HCT116 (cell line): ENCODE measurements at regions not wholly inside any gene's neighbourhood (a gene's known extent, or its start where the extent isn't known, plus 50 kb on each side); places are given as distances from the start of the nearest gene placed in this dataset.

ENCODE experiments used
- ATAC-seq: fragments of 200-7000 bp; cut with Tn5 transposase; 2 replicates; pipeline ENCODE4 v1.9.1; 2020; ENCODE audit warnings: mild to moderate bottlenecking, moderate library complexity
- BruUV-seq: library from RNA; stranded (reverse); fragments of 400-500 nt; replicated peaks from 2 replicates; lab custom pipeline; 2021; lab: Mats Ljungman, UMichigan
- CTCF ChIA-PET: fragments of 300-600 bp; sonication (Branson Sonifier 250); formaldehyde crosslinking; loops from one replicate; lab custom pipeline; 2021; ENCODE audit warnings: antibody characterized with exemption; lab: Charles Lee
- POLR2A ChIA-PET: fragments of 300-600, 350-600 bp; sonication (Branson Sonifier 250); formaldehyde crosslinking; loops from one replicate; lab custom pipeline; 2021; ENCODE audit warnings: antibody characterized with exemption; lab: Charles Lee
- RAD21 ChIA-PET, 2 experiments: fragments of 300-600 bp; sonication (Branson Sonifier 250); formaldehyde crosslinking; loops; one replicate each; lab custom pipeline; 2023; ENCODE audit warnings: low total read pairs in 2 of 2; ENCODE audit not compliant: uncharacterized antibody in 2 of 2, unreplicated experiment in 2 of 2, low non-redundant PET in 1 of 2; lab: Charles Lee
- DNase-seq: peaks from one replicate; pipeline ENCODE4 v3.0.0-alpha.2; 2010; ENCODE audit warnings: low read depth, low spot score
- H2AFZ ChIP-seq: fragments of 200-600 bp; shearing (Covaris generic), sonication (generic); 2 replicates; pipeline ENCODE4 v1.6.1; 2017; ENCODE audit warnings: low read depth, mixed run types, mixed read lengths, antibody characterized with exemption, low read length; ENCODE audit not compliant: poor library complexity, severe bottlenecking
- H3K27ac ChIP-seq: 2 replicates; pipeline ENCODE4 v1.5.1; 2012; ENCODE audit warnings: low read depth, low read length
- H3K27me3 ChIP-seq: fragments of 200-600 bp; sonication (generic); 2 replicates; pipeline ENCODE4 v1.6.1; 2016; ENCODE audit warnings: mixed run types, low read length, mixed read lengths; ENCODE audit not compliant: insufficient read depth
- H3K36me3 ChIP-seq, 2 experiments: fragments of 200-500 bp in 1 of 2; fragments of 200-600 bp in 1 of 2; sonication (Bioruptor generic) in 1 of 2; sonication (generic) in 1 of 2; 2 replicates each; pipeline versions ENCODE4 v1.5.1 to v1.6.1; 2014 to 2016; ENCODE audit warnings: low read length in 2 of 2, inconsistent platforms in 1 of 2, mixed read lengths in 1 of 2, mixed run types in 1 of 2; ENCODE audit not compliant: insufficient read depth in 2 of 2, control insufficient read depth in 1 of 2
- H3K4me1 ChIP-seq, 2 experiments: fragments of 200-600 bp in 1 of 2; sonication (generic) in 1 of 2; 2 replicates each; pipeline versions ENCODE4 v1.5.1 to v1.6.1; 2012 to 2017; ENCODE audit warnings: low read length in 2 of 2, inconsistent platforms in 1 of 2, mild to moderate bottlenecking in 1 of 2, mixed read lengths in 1 of 2, mixed run types in 1 of 2, moderate library complexity in 1 of 2; ENCODE audit not compliant: insufficient read depth in 2 of 2, control insufficient read depth in 1 of 2
- H3K4me2 ChIP-seq: fragments of 200-600 bp; sonication (generic); 2 replicates; pipeline ENCODE4 v1.6.1; 2017; ENCODE audit warnings: mixed run types, low read length, mixed read lengths
- H3K4me3 ChIP-seq, 2 experiments: fragments of 200-600 bp in 1 of 2; sonication (generic) in 1 of 2; replicated peaks in 1 of 2; 2 replicates each; pipeline ENCODE4 v1.5.1; 2011 to 2016; ENCODE audit warnings: low read length in 2 of 2, control low read depth in 1 of 2, low read depth in 1 of 2, mild to moderate bottlenecking in 1 of 2, mixed read lengths in 1 of 2, mixed run types in 1 of 2
- H3K79me2 ChIP-seq: fragments of 200-600 bp; sonication (generic); 2 replicates; pipeline ENCODE4 v1.6.1; 2017; ENCODE audit warnings: mild to moderate bottlenecking, mixed run types, low read length, moderate library complexity, mixed read lengths; ENCODE audit not compliant: insufficient read depth
- H3K9ac ChIP-seq: fragments of 200-600 bp; sonication (generic); 2 replicates; pipeline ENCODE4 v1.6.1; 2016; ENCODE audit warnings: low read length, mixed read lengths
- H3K9me2 ChIP-seq: fragments of 200-600 bp; sonication (generic), shearing (Covaris generic); 2 replicates; pipeline ENCODE4 v1.6.1; 2017; ENCODE audit warnings: mixed run types, mild to moderate bottlenecking, moderate library complexity; ENCODE audit not compliant: insufficient read depth
- H3K9me3 ChIP-seq, 2 experiments: fragments of 200-500 bp in 1 of 2; fragments of 200-600 bp in 1 of 2; sonication (Bioruptor generic) in 1 of 2; sonication (generic) in 1 of 2; 2 replicates each; pipeline ENCODE4 v1.6.1; 2014 to 2017; ENCODE audit warnings: low read length in 2 of 2, mixed read lengths in 2 of 2, inconsistent platforms in 1 of 2, low read depth in 1 of 2, mild to moderate bottlenecking in 1 of 2, mixed run types in 1 of 2, moderate library complexity in 1 of 2; ENCODE audit not compliant: control insufficient read depth in 1 of 2, insufficient read depth in 1 of 2
- H4K20me1 ChIP-seq: fragments of 200-600 bp; sonication (generic), shearing (Covaris generic); 2 replicates; pipeline ENCODE4 v1.6.1; 2017; ENCODE audit warnings: mixed run types, mild to moderate bottlenecking, moderate library complexity; ENCODE audit not compliant: insufficient read depth
- CBX3 ChIP-seq: IDR thresholded peaks from 2 replicates; pipeline ENCODE4 v1.6.1; 2012; ENCODE audit warnings: low read depth
- CTCF ChIP-seq, 3 experiments: fragments of 200-600 bp in 1 of 3; sonication (generic) in 1 of 3; IDR thresholded peaks in 2 of 3; conservative IDR thresholded peaks in 1 of 3; 2 replicates each; pipeline ENCODE4 v1.5.1; 2012 to 2017; ENCODE audit warnings: low read depth in 2 of 3, low read length in 2 of 3, antibody characterized with exemption in 1 of 3, borderline replicate concordance in 1 of 3, control low read depth in 1 of 3, mild to moderate bottlenecking in 1 of 3, mixed read lengths in 1 of 3, mixed run types in 1 of 3, moderate library complexity in 1 of 3; ENCODE audit not compliant: insufficient read depth in 1 of 3
- EZH2phosphoT487 ChIP-seq: fragments of 200-600 bp; IDR thresholded peaks from 2 replicates; pipeline ENCODE4 v1.6.1; 2018; ENCODE audit warnings: antibody characterized with exemption, borderline replicate concordance
- MAX ChIP-seq: IDR thresholded peaks from 2 replicates; pipeline ENCODE4 v1.6.1; 2012
- POLR2A ChIP-seq: IDR thresholded peaks from 2 replicates; pipeline ENCODE4 v1.7.0; 2011; ENCODE audit warnings: borderline replicate concordance; ENCODE audit not compliant: insufficient read depth, insufficient read length; ENCODE audit errors: extremely low read depth
- SIN3A ChIP-seq: IDR thresholded peaks from 2 replicates; pipeline ENCODE4 v1.6.1; 2012; ENCODE audit warnings: low read depth
- SP1 ChIP-seq: IDR thresholded peaks from 2 replicates; pipeline ENCODE4 v1.6.1; 2012; ENCODE audit warnings: low read depth
- intact Hi-C: fragments of 100-400 bp; cut with micrococcal nuclease; formaldehyde crosslinking; loops from 2 replicates; pipeline ENCODE4 v1.10.0; 2022
- TF ChIP-seq, protein P1 (sequence below): IDR thresholded peaks from 2 replicates; pipeline ENCODE4 v1.6.1; 2011; ENCODE audit warnings: mild to moderate bottlenecking, low read length, moderate library complexity; ENCODE audit not compliant: insufficient replicate concordance; ENCODE audit errors: extremely low read depth

DNA sequence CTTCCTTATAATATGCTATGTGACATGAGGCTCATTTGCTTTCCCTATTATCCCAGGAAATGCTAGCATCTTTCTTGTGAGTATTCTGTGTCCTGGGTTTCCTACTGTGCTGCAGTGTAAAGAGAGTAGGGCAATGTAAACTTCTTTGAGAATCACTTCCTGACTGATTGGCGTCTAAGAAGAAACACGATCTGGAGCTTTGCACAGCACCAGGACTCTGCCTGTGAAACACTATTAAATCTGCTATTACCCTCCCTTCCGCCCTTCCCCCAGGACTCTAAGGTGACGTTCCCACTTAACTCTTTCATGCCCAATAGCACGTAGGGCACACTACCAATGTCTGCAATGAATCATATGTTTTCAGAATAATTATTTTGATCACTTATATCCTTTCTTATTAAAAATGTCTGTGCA is 607.3 kb upstream of the CITED2 start:
- Histone ChIP-seq H2AFZ (peak overlapping the region; percentile 78), H3K4me3 (peak overlapping the region in 1 of 2 experiments; percentile 12; a peak in 1 of 4 replicates), H3K4me1 (peaks cover 10 to 23% of the 10 kb centered on the region in 2 experiments), H3K79me2 (no peaks in the 10 kb centered on the region), H3K9ac (no peak overlapping the region), H3K4me2 (peak overlapping the region; percentile 47), H4K20me1 (no peaks in the 10 kb centered on the region), H3K36me3 (no peaks in the 10 kb centered on the region), H3K9me3 (no peaks in the 10 kb centered on the region), H3K9me2 (0 out of 2 replicates have a peak, but pooled peaks cover 2% of the 10 kb centered on the region), H3K27ac (no peak overlapping the region; the same call in 1 of the 2 replicates), H3K27me3 (no peaks in the 10 kb centered on the region)
- RAD21 ChIA-PET = no interaction called here
- intact Hi-C loops = no loop called here
- DNase-seq (peak; percentile 24), ATAC-seq (peak; percentile 76)
- CTCF ChIA-PET = no interaction called here
- POLR2A ChIA-PET = interaction anchor here (2.1 kb wide), 1 partner anchor 607 kb away, joined by 6 read pairs; the partner anchor contains the start of gene CITED2
- no peak for TF ChIP-seq CTCF (IDR thresholded peaks at IDR 0.05 in 2 of 3, conservative IDR thresholded peaks at IDR 0.05 in 1 of 3; ENCODE audit: borderline replicate concordance in 1 of 3, insufficient read depth in 1 of 3, low read depth in 2 of 3, low read length in 2 of 3)
- peak; percentile 48 for TF ChIP-seq SP1
- no TSS peak for BruUV-seq

DNA sequence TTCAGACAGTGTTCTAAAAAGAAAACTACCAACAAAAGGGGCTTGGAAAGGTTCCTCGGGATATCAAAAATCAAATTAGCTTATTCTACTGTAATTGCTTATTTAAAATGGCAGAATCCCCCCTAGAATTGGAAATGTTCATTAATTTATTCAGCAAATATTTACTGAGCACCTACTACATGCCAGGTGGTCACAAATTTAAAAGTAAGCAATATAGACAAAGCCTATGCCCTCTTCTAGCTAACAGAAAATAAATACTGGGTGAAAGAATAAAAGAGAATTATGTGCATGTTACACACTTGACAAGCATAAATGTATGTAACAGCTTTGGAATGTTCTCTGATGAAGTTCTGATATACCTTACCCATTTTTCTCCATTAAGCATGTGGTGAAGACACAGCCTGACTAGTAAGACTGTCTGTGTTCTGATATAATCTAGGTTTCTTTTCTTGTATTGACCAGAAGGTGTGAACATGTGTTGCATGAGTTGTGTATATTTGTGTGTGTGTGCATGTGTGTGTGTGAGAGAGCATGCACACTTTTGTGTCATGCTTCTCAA is 606.7 kb upstream of the CITED2 start:
- BruUV-seq = no TSS peak

More for the DNA sequence above, 606.7 kb upstream of the CITED2 start:
- RAD21 ChIA-PET = no interaction called here
- ATAC-seq (no peak), DNase-seq (no peak)
- Histone ChIP-seq H3K4me2 (peak overlapping the region; percentile 47; the same call in 1 of the 2 replicates), H3K36me3 (no peaks in the 10 kb centered on the region), H3K4me1 (peaks cover 10 to 23% of the 10 kb centered on the region in 2 experiments), H3K27me3 (no peaks in the 10 kb centered on the region), H4K20me1 (no peaks in the 10 kb centered on the region), H3K9me3 (no peaks in the 10 kb centered on the region), H3K79me2 (no peaks in the 10 kb centered on the region), H3K9ac (no peak overlapping the region), H2AFZ (peak overlapping the region; percentile 78), H3K4me3 (no peak overlapping the region), H3K9me2 (0 out of 2 replicates have a peak, but pooled peaks cover 2% of the 10 kb centered on the region), H3K27ac (no peak overlapping the region)
- CTCF ChIA-PET = no interaction called here
- TF ChIP-seq MAX (peak; percentile 31; the same call in 1 of the 2 replicates), SIN3A (no peak), CBX3 (no peak), EZH2phosphoT487 (no peak), POLR2A (no peak), CTCF (IDR thresholded peaks at IDR 0.05 in 2 of 3, conservative IDR thresholded peaks at IDR 0.05 in 1 of 3; ENCODE audit: borderline replicate concordance in 1 of 3, insufficient read depth in 1 of 3, low read depth in 2 of 3, low read length in 2 of 3) (no peak)
- TF ChIP-seq, protein P1, sequence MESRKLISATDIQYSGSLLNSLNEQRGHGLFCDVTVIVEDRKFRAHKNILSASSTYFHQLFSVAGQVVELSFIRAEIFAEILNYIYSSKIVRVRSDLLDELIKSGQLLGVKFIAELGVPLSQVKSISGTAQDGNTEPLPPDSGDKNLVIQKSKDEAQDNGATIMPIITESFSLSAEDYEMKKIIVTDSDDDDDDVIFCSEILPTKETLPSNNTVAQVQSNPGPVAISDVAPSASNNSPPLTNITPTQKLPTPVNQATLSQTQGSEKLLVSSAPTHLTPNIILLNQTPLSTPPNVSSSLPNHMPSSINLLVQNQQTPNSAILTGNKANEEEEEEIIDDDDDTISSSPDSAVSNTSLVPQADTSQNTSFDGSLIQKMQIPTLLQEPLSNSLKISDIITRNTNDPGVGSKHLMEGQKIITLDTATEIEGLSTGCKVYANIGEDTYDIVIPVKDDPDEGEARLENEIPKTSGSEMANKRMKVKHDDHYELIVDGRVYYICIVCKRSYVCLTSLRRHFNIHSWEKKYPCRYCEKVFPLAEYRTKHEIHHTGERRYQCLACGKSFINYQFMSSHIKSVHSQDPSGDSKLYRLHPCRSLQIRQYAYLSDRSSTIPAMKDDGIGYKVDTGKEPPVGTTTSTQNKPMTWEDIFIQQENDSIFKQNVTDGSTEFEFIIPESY = no peak
- POLR2A ChIA-PET = interaction anchor here (2.1 kb wide), 1 partner anchor 607 kb away, joined by 6 read pairs; the partner anchor contains the start of gene CITED2
- intact Hi-C loops = no loop called here
